ENCODE measurements at regions not wholly inside any gene's neighbourhood (a gene's known extent, or its start where the extent isn't known, plus 50 kb on each side); places are given as distances from the start of the nearest gene placed in this dataset.
"Not testable (repeated sequence)": the region's sequence is repeated elsewhere in the genome, so short reads cannot be mapped to it uniquely, and the experiment has no call there.

- DNase-seq = no peak
Measured at GRCh38 chr10:113473011-113473410, 79.8 kb upstream of the HABP2 start.

- DNase-seq = no peak
Measured at GRCh38 chr10:113473851-113474250, 79.0 kb upstream of the HABP2 start.

GRCh38 chr10:113474752-113475151 lies 78.1 kb upstream of the HABP2 start:
- no peak for DNase-seq

GRCh38 chr10:113475381-113475807 lies 77.5 kb upstream of the HABP2 start:
- no peak for DNase-seq

GRCh38 chr10:113476191-113476590 lies 76.7 kb upstream of the HABP2 start:
- DNase-seq = no peak

GRCh38 chr10:113476673-113477072 lies 76.2 kb upstream of the HABP2 start:
- no peak for DNase-seq

GRCh38 chr10:113477451-113477850 lies 75.4 kb upstream of the HABP2 start:
- DNase-seq = no peak

- no peak for DNase-seq
Measured at GRCh38 chr10:113479346-113480080, 73.3 kb upstream of the HABP2 start.

- DNase-seq = no peak
Measured at GRCh38 chr10:113480081-113480360, 72.8 kb upstream of the HABP2 start.

GRCh38 chr10:113480851-113481502 lies 71.9 kb upstream of the HABP2 start:
- no peak for DNase-seq

- no peak for DNase-seq
Measured at GRCh38 chr10:113484487-113484886, 68.4 kb upstream of the HABP2 start.

GRCh38 chr10:113485736-113486135 lies 67.1 kb upstream of the HABP2 start:
- DNase-seq = no peak

- no peak for DNase-seq
Measured at GRCh38 chr10:113486531-113486930, 66.3 kb upstream of the HABP2 start.

GRCh38 chr10:113487154-113487553 lies 65.7 kb upstream of the HABP2 start:
- no peak for DNase-seq

GRCh38 chr10:113488186-113488585 lies 64.7 kb upstream of the HABP2 start:
- no peak for DNase-seq

- DNase-seq = not testable (repeated sequence)
Measured at GRCh38 chr10:113489522-113489921, 63.3 kb upstream of the HABP2 start.

GRCh38 chr10:113491967-113492565 lies 60.8 kb upstream of the HABP2 start:
- no peak for DNase-seq

- DNase-seq = no peak
Measured at GRCh38 chr10:113493195-113493594, 59.7 kb upstream of the HABP2 start.

- no peak for DNase-seq
Measured at GRCh38 chr10:113493882-113494301, 59.0 kb upstream of the HABP2 start.

GRCh38 chr10:113494761-113495160 lies 58.1 kb upstream of the HABP2 start:
- DNase-seq = no peak

GRCh38 chr10:113495553-113495952 lies 57.3 kb upstream of the HABP2 start:
- no peak for DNase-seq

- DNase-seq = no peak
Measured at GRCh38 chr10:113496111-113497109, 56.4 kb upstream of the HABP2 start.

- no peak for DNase-seq
Measured at GRCh38 chr10:113497198-113497597, 55.7 kb upstream of the HABP2 start.
